DMS 273 (cell line): ENCODE measurements at regions not wholly inside any gene's neighbourhood (a gene's known extent, or its start where the extent isn't known, plus 50 kb on each side); places are given as distances from the start of the nearest gene placed in this dataset.

Experiments used
- DNase-seq: peaks from one replicate; lab custom pipeline; 2025; ENCODE audit not compliant: unreplicated experiment; lab: John Stamatoyannopoulos, UW

- no peak for DNase-seq
Measured at GRCh38 chr5:114660791-114661190, 298.9 kb downstream of the KCNN2 start.

GRCh38 chr5:114658194-114658593 is 296.3 kb downstream of the KCNN2 start:
- DNase-seq: no peak

GRCh38 chr5:114657342-114658130 is 295.7 kb downstream of the KCNN2 start:
- DNase-seq: no peak

GRCh38 chr5:114649878-114650277 is 288.0 kb downstream of the KCNN2 start:
- no peak for DNase-seq

- no peak for DNase-seq
Measured at GRCh38 chr5:114648940-114649339, 287.1 kb downstream of the KCNN2 start.

- DNase-seq: no peak
Measured at GRCh38 chr5:114644576-114644975, 282.7 kb downstream of the KCNN2 start.

GRCh38 chr5:114636271-114636670 is 274.4 kb downstream of the KCNN2 start:
- DNase-seq: no peak

- no peak for DNase-seq
Measured at GRCh38 chr5:114634967-114635901, 273.4 kb downstream of the KCNN2 start.

GRCh38 chr5:114634517-114634916 is 272.6 kb downstream of the KCNN2 start:
- DNase-seq: no peak

- DNase-seq: no peak
Measured at GRCh38 chr5:114612406-114612805, 250.5 kb downstream of the KCNN2 start.

GRCh38 chr5:114581136-114581535 is 219.3 kb downstream of the KCNN2 start:
- DNase-seq: no peak

GRCh38 chr5:114565871-114566270 is 204.0 kb downstream of the KCNN2 start:
- DNase-seq: no peak

GRCh38 chr5:114565139-114565538 is 203.3 kb downstream of the KCNN2 start:
- DNase-seq: no peak

GRCh38 chr5:114561415-114561814 is 199.5 kb downstream of the KCNN2 start:
- DNase-seq: no peak
